ENCODE measurements at regions not wholly inside any gene's neighbourhood (a gene's known extent, or its start where the extent isn't known, plus 50 kb on each side); places are given as distances from the start of the nearest gene placed in this dataset.

- TF ChIP-seq, protein P1, sequence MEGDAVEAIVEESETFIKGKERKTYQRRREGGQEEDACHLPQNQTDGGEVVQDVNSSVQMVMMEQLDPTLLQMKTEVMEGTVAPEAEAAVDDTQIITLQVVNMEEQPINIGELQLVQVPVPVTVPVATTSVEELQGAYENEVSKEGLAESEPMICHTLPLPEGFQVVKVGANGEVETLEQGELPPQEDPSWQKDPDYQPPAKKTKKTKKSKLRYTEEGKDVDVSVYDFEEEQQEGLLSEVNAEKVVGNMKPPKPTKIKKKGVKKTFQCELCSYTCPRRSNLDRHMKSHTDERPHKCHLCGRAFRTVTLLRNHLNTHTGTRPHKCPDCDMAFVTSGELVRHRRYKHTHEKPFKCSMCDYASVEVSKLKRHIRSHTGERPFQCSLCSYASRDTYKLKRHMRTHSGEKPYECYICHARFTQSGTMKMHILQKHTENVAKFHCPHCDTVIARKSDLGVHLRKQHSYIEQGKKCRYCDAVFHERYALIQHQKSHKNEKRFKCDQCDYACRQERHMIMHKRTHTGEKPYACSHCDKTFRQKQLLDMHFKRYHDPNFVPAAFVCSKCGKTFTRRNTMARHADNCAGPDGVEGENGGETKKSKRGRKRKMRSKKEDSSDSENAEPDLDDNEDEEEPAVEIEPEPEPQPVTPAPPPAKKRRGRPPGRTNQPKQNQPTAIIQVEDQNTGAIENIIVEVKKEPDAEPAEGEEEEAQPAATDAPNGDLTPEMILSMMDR (conservative IDR thresholded peaks at IDR 0.05; ENCODE audit: low read depth in 2 of 2): no peak
- no peak for TF ChIP-seq POLR2AphosphoS5 (IDR thresholded peaks at IDR 0.05; ENCODE audit: low read depth)
- TF ChIP-seq CREB1 (CRISPR knock-in tag; IDR thresholded peaks at IDR 0.05; ENCODE audit: low read depth): no peak
- no peak for TF ChIP-seq REST (IDR thresholded peaks at IDR 0.05; ENCODE audit: unreplicated experiment)
- TF ChIP-seq JUNB (IDR thresholded peaks at IDR 0.05; ENCODE audit: unreplicated experiment): no peak
- TF ChIP-seq ZNF331 (CRISPR knock-in tag; IDR thresholded peaks at IDR 0.05; ENCODE audit: low read depth): no peak
- no peak for TF ChIP-seq EZH2phosphoT487 (IDR thresholded peaks at IDR 0.05; ENCODE audit: unreplicated experiment)
- no peak for TF ChIP-seq EZH2 (IDR thresholded peaks at IDR 0.05; ENCODE audit: low read depth, unreplicated experiment)
- TF ChIP-seq NANOG (IDR thresholded peaks at IDR 0.05; ENCODE audit: borderline replicate concordance): no peak
Observed at GRCh38 chr7:16301291-16301690, 120.0 kb downstream of the CRPPA start.

Data from GM23338 (cell line).